Natural killer cell (primary cell): ENCODE measurements at regions not wholly inside any gene's neighbourhood (a gene's known extent, or its start where the extent isn't known, plus 50 kb on each side); places are given as distances from the start of the nearest gene placed in this dataset.

ENCODE experiments used
- ATAC-seq, 3 donors: fragments of 150-1000 bp in 2 of 3; fragments of 200-7000 bp in 1 of 3; cut with Tn5 transposase; 1 replicate in 1 of 3; 2 replicates in 2 of 3; pipeline ENCODE4 v1.10.0; 2021; ENCODE audit warnings: mild to moderate bottlenecking in 2 of 3, moderate library complexity in 2 of 3
- DNase-seq, 2 donors: peaks; one replicate each; pipeline versions ENCODE4 v3.0.0 to v3.0.0-alpha.2; 2013 to 2021; ENCODE audit warnings: mixed read lengths in 1 of 2
- H3K27ac ChIP-seq: one replicate; pipeline ENCODE4 v1.5.1; 2013; ENCODE audit warnings: mild to moderate bottlenecking, low read length
- H3K27me3 ChIP-seq: one replicate; pipeline ENCODE4 v1.6.1; 2013; ENCODE audit warnings: low read length; ENCODE audit not compliant: control insufficient read depth, insufficient read depth
- H3K36me3 ChIP-seq: one replicate; pipeline ENCODE4 v1.6.1; 2013; ENCODE audit warnings: low read length; ENCODE audit not compliant: control insufficient read depth, insufficient read depth
- H3K4me1 ChIP-seq: one replicate; pipeline ENCODE4 v1.6.1; 2013; ENCODE audit warnings: low read length; ENCODE audit not compliant: control insufficient read depth, insufficient read depth
- H3K4me3 ChIP-seq: one replicate; pipeline ENCODE4 v1.5.1; 2013; ENCODE audit warnings: low read length
- H3K9me3 ChIP-seq: one replicate; pipeline ENCODE4 v1.6.1; 2013; ENCODE audit warnings: low read length; ENCODE audit not compliant: control insufficient read depth, insufficient read depth
- H3K27ac Mint-ChIP-seq, 2 donors: one replicate each; pipeline ENCODE4 v1.8.0; 2022; ENCODE audit warnings: mild to moderate bottlenecking in 2 of 2, mixed read lengths in 2 of 2, moderate library complexity in 1 of 2
- H3K27me3 Mint-ChIP-seq, 2 donors: one replicate each; pipeline ENCODE4 v1.8.0; 2022; ENCODE audit warnings: low read depth in 2 of 2, mixed read lengths in 2 of 2
- H3K36me3 Mint-ChIP-seq: one replicate; pipeline ENCODE4 v1.8.0; 2022; ENCODE audit warnings: mixed read lengths
- H3K4me1 Mint-ChIP-seq, 2 donors: one replicate each; pipeline ENCODE4 v1.8.0; 2022; ENCODE audit warnings: mixed read lengths in 2 of 2
- H3K4me3 Mint-ChIP-seq: one replicate; pipeline ENCODE4 v1.8.0; 2022; ENCODE audit warnings: mild to moderate bottlenecking, moderate library complexity, mixed read lengths
- H3K9me3 Mint-ChIP-seq, 2 donors: one replicate each; pipeline ENCODE4 v1.8.0; 2022; ENCODE audit warnings: mixed read lengths in 2 of 2
- WGBS: methylation state at CpG from one replicate; pipeline ENCODE4 v1.1.7; 2013; ENCODE audit warnings: missing lambda C conversion rate; ENCODE audit not compliant: insufficient coverage; 5-methylcytosine and 5-hydroxymethylcytosine counted together
- intact Hi-C: fragments of 100-400 bp; cut with micrococcal nuclease; formaldehyde crosslinking; loops from one replicate; pipeline ENCODE4 v1.14.2; 2022
- TF ChIP-seq, protein P1 (sequence below): fragments of 200-600 bp; IDR thresholded peaks from one replicate; pipeline ENCODE4 v1.8.0; 2022; ENCODE audit warnings: antibody characterized with exemption

- Histone ChIP-seq H3K36me3 (no peaks in the 10 kb centered on the region), H3K4me1 (no peaks in the 10 kb centered on the region), H3K27ac (no peak overlapping the region), H3K9me3 (no peaks in the 10 kb centered on the region), H3K4me3 (no peak overlapping the region), H3K27me3 (no peaks in the 10 kb centered on the region)
- Mint-ChIP-seq H3K4me3 (no peak overlapping the region), H3K27me3 (peaks cover 5 to 7% of the 10 kb centered on the region in 2 donors), H3K27ac (no peak overlapping the region), H3K36me3 (no peaks in the 10 kb centered on the region), H3K4me1 (no peaks in the 10 kb centered on the region), H3K9me3 (no peaks in the 10 kb centered on the region)
- DNase-seq = no peak
- ATAC-seq = no peak
- TF ChIP-seq, protein P1, sequence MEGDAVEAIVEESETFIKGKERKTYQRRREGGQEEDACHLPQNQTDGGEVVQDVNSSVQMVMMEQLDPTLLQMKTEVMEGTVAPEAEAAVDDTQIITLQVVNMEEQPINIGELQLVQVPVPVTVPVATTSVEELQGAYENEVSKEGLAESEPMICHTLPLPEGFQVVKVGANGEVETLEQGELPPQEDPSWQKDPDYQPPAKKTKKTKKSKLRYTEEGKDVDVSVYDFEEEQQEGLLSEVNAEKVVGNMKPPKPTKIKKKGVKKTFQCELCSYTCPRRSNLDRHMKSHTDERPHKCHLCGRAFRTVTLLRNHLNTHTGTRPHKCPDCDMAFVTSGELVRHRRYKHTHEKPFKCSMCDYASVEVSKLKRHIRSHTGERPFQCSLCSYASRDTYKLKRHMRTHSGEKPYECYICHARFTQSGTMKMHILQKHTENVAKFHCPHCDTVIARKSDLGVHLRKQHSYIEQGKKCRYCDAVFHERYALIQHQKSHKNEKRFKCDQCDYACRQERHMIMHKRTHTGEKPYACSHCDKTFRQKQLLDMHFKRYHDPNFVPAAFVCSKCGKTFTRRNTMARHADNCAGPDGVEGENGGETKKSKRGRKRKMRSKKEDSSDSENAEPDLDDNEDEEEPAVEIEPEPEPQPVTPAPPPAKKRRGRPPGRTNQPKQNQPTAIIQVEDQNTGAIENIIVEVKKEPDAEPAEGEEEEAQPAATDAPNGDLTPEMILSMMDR = no peak
- intact Hi-C loops = no loop called here
- 63% methylated on average over 14 of the region's 15 CpGs for WGBS
These were observed 103.3 kb upstream of the TLR3 start for GRCh38 chr4:185965426-185966384.

- no peaks in the 10 kb centered on the region for H3K4me1 ChIP-seq
- WGBS = 96% methylated on average over 8 of the region's 8 CpGs
- intact Hi-C loops = no loop called here
- no peak overlapping the region for H3K27ac ChIP-seq
- H3K27me3 ChIP-seq = no peaks in the 10 kb centered on the region
- H3K9me3 Mint-ChIP-seq = no peaks in the 10 kb centered on the region
- no peaks in the 10 kb centered on the region for H3K4me1 Mint-ChIP-seq
- peaks cover 2 to 7% of the 10 kb centered on the region in 2 donors for H3K27me3 Mint-ChIP-seq
- H3K36me3 Mint-ChIP-seq = no peaks in the 10 kb centered on the region
- H3K4me3 ChIP-seq = no peak overlapping the region
- no peak overlapping the region for H3K27ac Mint-ChIP-seq
- ATAC-seq (no peak), DNase-seq (no peak)
- TF ChIP-seq, protein P1 = no peak
- H3K36me3 ChIP-seq = no peaks in the 10 kb centered on the region
- no peak overlapping the region for H3K4me3 Mint-ChIP-seq
- H3K9me3 ChIP-seq = no peaks in the 10 kb centered on the region
These were observed 102.4 kb upstream of the TLR3 start for GRCh38 chr4:185966549-185966948.

- Mint-ChIP-seq H3K4me1 (no peaks in the 10 kb centered on the region), H3K4me3 (no peak overlapping the region), H3K36me3 (no peaks in the 10 kb centered on the region), H3K27ac (no peak overlapping the region), H3K27me3 (peaks cover under 1 to 7% of the 10 kb centered on the region in 2 donors), H3K9me3 (no peaks in the 10 kb centered on the region)
- WGBS = 89% methylated on average over 2 of the region's 4 CpGs
- Histone ChIP-seq H3K36me3 (no peaks in the 10 kb centered on the region), H3K27me3 (no peaks in the 10 kb centered on the region), H3K27ac (no peak overlapping the region), H3K4me3 (no peak overlapping the region), H3K9me3 (no peaks in the 10 kb centered on the region), H3K4me1 (no peaks in the 10 kb centered on the region)
- TF ChIP-seq, protein P1 = no peak
- intact Hi-C loops = no loop called here
- ATAC-seq (no peak), DNase-seq (no peak)
These were observed 101.8 kb upstream of the TLR3 start for GRCh38 chr4:185966997-185967775.
